ENCODE measurements at regions not wholly inside any gene's neighbourhood (a gene's known extent, or its start where the extent isn't known, plus 50 kb on each side); places are given as distances from the start of the nearest gene placed in this dataset.

DNA sequence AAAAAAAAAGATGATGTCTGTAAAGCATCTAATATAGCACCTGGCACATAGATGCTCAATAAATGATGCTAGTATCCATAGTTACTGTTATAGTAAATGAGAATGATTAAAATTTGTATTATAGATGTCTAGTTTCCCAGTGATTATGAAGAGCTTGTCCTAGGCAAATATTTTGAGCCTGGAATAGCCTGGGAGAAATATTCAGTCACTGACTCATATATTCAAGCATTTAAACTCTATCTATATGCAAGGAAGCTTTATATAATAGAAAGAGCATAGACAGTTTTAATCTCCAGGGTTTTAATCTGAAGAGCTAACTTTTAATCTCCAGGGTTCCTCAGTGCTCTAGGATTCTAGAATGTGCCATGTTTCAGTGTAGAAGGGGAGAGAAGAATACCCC is 91.5 kb upstream of the VASH1 start:
- no peak for DNase-seq

- DNase-seq: no peak
These were observed 89.1 kb upstream of the VASH1 start for GRCh38 chr14:76672123-76672522.

GRCh38 chr14:76673261-76673660 is 88.0 kb upstream of the VASH1 start:
- DNase-seq: no peak

DNA sequence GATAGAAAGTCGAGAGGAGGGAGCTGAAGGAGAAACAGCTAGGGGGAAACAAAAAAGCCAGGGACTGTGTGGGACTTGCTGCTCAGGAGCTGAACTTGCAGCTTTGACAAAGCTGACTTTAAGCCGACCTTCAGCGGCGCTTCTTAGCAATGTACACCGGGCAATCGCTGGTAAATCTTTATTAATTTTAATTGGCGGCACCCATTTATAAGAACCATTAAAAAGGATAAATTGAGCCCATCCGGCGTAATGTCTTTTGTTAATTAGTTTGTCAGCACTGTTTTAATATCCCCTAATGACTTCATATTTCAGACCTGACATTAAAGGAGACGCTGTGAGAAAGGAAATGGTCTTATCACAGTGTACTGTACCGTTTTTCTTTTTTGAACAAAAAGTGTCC is 86.2 kb upstream of the VASH1 start:
- DNase-seq: no peak

DNA sequence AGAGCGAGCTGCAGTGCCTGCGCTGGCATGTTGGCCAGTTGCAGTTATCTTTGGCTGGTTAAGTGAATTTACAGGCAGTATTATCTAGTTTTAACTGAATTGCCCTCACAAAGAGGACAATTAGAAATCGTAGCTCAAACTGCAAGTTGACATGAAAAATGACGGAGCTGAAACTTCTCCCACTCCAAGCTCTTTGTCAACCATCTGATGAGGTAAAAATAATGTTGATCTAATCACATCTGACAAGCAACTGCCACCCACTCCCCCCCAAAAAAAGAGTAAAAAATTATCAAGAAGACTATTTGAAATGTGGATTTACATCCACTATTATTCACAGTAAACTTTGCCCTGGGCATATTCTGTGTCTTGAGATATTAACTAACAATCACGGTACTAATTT is 84.7 kb upstream of the VASH1 start:
- no peak for DNase-seq

GRCh38 chr14:76677534-76678145 is 83.6 kb upstream of the VASH1 start:
- DNase-seq: no peak

DNA sequence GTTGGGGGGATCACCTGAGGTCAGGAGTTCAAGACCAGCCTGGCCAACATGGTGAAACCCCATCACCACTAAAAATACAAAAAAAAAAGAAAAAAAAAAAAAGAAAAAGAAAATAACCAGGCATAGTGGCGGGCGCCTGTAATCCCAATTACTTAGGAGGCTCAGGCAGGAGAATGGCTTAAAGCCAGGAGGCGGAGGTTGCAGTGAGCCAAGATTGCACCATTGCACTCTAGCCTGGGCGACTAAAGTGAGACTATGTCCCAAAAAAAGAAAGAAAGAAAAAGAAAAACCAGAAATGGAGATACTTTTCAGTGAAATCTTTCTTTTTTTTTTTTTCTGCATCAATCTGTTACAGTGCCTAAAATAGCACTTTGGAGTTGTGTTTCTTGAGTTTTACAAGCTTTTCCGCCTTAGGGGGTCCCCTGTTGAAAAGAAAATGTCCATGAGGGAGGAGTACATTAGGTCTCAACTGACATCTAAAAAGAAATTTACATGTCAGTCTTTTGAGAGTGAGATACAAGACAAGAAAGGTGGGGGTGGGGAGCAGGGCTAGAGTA is 82.9 kb upstream of the VASH1 start:
- no peak for DNase-seq

- DNase-seq: no peak
These were observed 78.9 kb upstream of the VASH1 start for GRCh38 chr14:76682367-76682766.

- DNase-seq: no peak
These were observed 74.6 kb upstream of the VASH1 start for GRCh38 chr14:76686646-76687045.

DNA sequence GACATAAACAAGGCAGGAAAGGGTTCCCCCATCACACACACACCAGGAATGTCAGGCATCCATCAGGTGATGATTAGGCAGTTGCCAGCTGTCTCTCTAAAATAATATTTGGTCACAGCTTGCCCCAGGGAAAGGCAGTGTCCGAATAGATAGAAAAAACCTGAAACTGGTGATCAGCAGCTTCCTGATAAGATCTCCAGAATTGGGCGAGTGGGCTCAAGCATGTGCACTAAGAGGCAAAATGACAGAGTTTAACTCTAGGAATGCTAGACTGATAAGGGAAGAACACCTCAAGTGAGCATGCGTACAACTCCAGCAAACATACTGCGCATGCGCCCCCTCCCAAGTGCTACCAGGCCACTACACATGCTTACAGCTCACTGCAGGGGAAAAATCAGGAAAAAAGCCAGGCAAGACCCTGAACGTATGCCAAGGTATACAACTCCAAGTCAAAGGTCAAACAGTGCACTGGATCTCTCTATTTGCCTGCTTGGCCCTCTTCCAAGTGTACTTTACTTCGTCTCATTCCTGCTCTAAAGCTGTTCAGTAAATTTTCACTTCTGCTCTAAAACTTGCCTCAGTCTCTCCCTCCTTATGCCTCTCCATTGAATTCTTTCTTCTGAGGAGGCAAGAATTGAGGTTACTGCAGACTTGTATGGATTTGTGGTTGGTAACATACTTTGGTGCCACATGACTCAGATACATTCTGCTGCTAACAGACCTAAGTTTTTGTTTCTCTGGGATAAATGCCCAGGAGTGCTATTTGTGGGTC is 73.5 kb upstream of the VASH1 start:
- peak; percentile 51 for DNase-seq

GRCh38 chr14:76688383-76688671 is 72.9 kb upstream of the VASH1 start:
- DNase-seq: no peak

- no peak for DNase-seq
These were observed 70.7 kb upstream of the VASH1 start for GRCh38 chr14:76690502-76691105.

- DNase-seq: no peak
These were observed 67.2 kb upstream of the VASH1 start for GRCh38 chr14:76694106-76694505.

DNA sequence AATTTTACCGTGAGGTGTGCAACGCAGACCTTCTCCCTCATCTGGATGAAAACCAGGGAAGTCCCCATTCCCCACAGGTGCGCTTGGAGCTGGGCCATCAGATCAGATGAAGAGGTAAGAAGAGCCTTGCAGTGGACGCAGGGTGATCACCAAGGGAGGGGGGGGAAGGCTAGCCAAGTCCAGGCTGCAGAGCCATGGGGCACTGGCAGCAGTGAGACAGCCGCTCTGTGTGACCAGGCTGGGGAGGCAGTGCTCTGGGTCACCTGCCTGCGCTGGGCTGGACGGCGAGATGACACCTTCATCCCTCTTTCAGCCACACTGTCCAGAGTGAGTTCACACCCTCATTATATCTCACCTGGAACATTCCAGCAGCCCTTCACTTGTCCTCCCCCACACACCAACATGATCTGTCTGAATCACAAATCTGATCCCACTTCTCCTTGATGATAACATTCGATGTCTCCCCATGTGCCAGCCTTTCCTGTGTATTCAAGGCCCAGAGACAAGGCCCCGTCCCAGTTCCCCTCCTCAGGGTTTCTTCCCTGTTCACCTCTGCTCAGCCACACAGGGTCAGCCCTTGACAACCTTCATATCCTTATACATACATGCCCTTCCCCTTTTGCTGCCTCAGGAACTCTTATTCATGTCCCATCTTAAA is 65.9 kb upstream of the VASH1 start:
- DNase-seq: no peak

DNA sequence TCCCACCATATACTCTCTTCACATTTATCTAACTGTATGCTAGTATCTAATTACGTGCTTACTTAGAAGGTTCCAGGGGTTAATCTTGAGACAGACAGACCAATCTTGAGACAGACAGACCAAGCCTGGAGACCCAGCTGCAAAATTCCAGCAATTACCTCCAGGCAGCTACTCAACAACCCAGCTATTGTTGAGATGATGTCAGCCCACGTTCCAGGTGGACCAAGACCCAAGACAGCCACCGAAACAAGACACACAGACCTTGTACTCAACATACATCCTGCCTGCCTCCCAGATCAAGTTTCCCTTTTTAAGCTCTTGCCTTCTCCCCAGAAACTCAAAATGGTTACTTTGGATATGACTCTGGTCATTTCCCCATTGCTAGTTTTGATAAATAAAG is 64.9 kb upstream of the VASH1 start:
- no peak for DNase-seq

- no peak for DNase-seq
These were observed 64.5 kb upstream of the VASH1 start for GRCh38 chr14:76696791-76697190.

DNA sequence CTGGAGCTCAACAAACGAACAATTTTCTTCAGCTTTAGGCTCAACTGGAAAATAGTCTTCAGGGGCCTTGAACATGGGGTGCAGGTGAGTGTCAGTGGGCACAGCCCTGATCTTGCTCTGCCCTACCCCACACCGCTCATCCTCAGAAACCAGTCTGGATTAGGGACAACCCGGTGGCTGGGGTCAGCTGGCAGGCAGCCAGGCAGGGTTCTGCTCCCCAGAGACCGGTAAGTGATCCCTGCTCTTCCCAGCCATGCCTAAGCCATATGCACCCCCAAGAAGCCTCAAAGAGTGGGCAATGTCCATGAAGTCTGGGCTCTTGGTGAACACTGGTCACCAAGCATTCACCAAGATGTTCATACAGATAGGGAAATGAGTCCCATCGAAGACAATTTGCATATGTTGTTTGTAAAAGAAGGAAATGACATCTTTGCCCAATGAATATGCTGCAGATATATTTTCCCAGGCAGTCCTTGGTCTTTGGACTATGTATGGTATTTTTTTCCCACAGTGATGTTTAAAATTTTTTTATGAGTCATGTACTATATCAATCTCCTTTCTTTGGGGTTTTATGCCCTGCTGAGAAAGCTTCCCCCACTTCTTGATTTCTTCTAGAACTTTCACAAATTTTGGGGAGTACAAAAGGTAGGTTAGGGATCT is 63.9 kb upstream of the VASH1 start:
- DNase-seq: no peak

DNA sequence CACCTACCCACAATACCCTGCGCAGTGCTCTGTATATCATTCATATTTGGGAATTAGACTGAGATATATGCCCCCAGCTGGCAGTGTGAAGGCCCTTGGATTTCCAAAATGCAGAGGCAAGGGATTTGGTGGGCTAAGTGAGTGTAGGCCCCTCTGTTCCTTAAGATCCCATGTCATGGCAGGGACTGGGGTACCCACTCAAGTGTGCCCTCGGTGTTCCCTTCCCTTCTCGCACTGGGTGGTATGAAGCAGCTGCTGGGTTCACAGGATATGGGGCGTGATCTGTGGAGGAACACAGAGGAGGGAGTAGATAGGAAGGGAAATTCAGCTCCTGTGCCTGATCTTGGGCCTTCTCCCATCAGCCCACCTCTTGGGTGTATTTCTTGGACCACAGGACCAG is 63.1 kb upstream of the VASH1 start:
- no peak for DNase-seq

DNA sequence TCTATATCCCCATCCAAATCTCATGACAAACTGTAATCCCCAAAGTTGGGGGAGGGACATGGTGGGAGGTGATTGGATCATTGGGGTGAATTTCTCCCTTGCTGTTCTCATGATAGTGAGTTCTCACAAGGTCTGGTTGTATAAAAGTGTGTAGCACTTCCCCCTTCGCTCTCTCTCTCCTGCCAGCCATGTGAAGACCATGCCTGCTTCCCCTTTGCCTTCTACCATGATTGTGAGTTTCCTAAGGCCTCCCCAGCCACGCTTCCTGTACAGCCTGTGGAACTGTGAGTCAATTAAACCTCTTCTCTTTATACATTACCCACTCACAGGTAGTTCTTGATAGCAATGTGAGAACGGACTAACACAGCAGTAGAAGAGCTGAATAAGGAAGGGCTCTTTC is 62.6 kb upstream of the VASH1 start:
- DNase-seq: no peak

GRCh38 chr14:76699209-76699938 is 61.9 kb upstream of the VASH1 start:
- DNase-seq: no peak

DNA sequence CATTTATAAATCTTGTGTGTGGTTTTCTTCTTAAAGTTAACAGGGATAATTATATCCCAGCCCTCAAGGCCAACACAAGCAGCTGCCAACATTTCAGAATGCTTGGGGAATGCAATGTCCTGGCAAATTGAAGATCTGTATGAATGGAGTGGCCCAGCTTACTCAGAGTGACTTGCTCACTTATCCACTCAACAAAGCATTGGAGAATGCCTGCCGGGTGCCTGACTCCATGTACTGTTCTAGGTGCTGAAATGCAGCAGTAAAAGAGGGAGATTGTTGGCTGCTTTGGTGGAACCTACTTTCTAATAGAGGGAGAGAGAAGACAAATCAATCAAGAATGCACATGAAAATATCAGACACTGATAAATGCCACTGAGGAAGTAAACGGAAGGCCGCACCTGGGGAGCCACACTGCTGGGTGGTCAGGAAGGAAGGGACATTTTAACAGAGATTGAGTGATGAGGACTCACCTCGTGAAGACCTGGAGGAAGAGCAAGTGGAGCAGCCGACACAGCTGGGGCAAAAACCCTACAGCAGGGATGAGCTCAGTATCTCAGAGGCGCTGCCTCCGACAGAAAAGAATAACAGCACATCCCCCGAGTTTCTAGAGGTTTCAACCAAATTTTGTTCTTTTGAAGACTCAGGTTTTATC is 61.2 kb upstream of the VASH1 start:
- no peak for DNase-seq

GRCh38 chr14:76701436-76701835 is 59.8 kb upstream of the VASH1 start:
- DNase-seq: no peak

Data from NCI-H1092 treated with DMSO at 0.1 percent for 48 hours (cell line).